ENCODE measurements at regions not wholly inside any gene's neighbourhood (a gene's known extent, or its start where the extent isn't known, plus 50 kb on each side); places are given as distances from the start of the nearest gene placed in this dataset.

DNA sequence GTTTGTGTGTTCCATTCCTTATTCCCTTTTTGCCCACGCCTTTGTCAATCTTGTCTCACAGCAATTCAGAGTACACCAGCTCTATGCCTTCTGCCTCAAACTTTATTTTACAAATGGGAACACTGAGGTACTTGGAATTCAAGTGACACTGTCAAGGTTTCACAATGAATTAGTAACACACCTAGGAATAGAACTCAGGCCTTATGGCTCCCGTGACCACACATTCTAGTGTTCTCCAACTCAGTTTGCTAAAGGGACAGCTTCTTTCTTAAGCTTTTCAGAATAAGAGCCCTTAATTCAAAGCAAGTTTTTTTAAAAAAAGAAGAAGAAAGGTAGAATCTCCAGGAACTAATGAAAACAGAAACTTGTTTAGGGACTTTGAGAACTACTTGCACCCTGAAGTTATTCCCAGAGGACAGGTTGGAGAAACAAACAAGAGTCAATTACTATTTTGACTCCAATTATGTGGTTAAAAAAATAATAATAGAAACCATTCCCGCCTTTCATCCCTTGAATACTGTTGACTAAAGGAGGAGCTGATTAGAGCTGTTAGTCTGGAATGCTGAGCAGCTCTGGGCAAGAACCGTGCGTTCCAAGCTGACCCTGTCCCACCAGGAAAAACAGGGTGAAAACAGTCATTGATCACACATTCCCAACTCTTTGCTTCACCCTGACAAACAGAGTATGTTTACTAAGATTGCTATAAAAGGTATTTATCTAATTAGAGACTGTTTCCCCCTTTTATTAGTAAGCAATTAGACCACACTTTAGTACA is 408.8 kb upstream of the CNKSR2 start:
- Histone ChIP-seq H3K4me3 (no peak overlapping the region), H3K9me3 (replicated peaks) (no peaks in the 10 kb centered on the region), H3K27ac (no peak overlapping the region), H3K4me1 (replicated peaks) (no peaks in the 10 kb centered on the region), H3K27me3 (replicated peaks) (no peaks in the 10 kb centered on the region), H3K36me3 (no peaks in the 10 kb centered on the region)
- DNase-seq (ENCODE audit: low read depth in 1 of 2, low spot score in 2 of 2) = no peak

DNA sequence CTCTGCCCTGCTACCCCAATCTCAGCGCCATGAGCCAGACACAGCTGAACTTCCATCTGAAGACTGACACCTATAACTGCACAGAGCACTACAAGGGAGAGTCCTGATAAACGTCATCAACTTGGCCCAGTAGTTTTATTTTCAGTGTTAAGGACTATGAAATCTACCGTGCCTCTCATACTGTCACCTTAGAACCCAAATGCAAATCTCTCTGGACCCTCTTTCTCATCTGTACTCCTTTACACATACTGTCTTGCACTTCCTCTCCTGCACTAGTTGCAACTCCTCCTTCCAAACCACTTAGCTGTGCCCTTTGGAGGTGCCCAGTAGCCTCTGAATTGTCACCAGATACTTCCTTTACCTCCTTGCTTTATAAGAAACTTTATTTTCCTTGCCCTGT is 420.2 kb upstream of the CNKSR2 start:
- H3K4me3 ChIP-seq = no peak overlapping the region
- no peak overlapping the region for H3K27ac ChIP-seq
- no peaks in the 10 kb centered on the region for H3K36me3 ChIP-seq
- no peak for DNase-seq (ENCODE audit: low read depth in 1 of 2, low spot score in 2 of 2)
- H3K9me3 ChIP-seq (replicated peaks) = no peaks in the 10 kb centered on the region
- H3K4me1 ChIP-seq (replicated peaks) = no peaks in the 10 kb centered on the region
- H3K27me3 ChIP-seq (replicated peaks) = no peaks in the 10 kb centered on the region

DNA sequence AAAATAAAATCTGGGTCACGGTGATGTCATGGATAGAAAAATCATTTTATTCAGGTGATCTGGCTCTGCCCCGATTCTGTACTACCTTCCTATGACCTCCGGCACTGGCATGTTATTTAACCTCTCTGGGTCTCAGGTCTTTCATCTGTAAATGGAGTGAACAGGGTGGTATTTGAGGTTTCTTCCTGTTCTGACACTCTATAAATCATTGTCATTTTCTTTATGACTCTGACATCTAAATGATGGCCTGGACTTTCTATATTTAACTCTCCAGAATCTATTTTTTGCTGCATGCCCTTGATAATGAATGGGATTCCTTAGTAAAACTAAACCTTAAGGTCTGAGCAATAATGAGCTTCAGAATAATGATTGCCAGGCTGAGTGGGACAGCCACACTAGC is 422.0 kb upstream of the CNKSR2 start:
- H3K27me3 ChIP-seq (replicated peaks) = no peaks in the 10 kb centered on the region
- H3K27ac ChIP-seq = no peak overlapping the region
- no peaks in the 10 kb centered on the region for H3K36me3 ChIP-seq
- DNase-seq (ENCODE audit: low read depth in 1 of 2, low spot score in 2 of 2) = no peak
- no peaks in the 10 kb centered on the region for H3K4me1 ChIP-seq (replicated peaks)
- no peak overlapping the region for H3K4me3 ChIP-seq
- no peaks in the 10 kb centered on the region for H3K9me3 ChIP-seq (replicated peaks)

DNA sequence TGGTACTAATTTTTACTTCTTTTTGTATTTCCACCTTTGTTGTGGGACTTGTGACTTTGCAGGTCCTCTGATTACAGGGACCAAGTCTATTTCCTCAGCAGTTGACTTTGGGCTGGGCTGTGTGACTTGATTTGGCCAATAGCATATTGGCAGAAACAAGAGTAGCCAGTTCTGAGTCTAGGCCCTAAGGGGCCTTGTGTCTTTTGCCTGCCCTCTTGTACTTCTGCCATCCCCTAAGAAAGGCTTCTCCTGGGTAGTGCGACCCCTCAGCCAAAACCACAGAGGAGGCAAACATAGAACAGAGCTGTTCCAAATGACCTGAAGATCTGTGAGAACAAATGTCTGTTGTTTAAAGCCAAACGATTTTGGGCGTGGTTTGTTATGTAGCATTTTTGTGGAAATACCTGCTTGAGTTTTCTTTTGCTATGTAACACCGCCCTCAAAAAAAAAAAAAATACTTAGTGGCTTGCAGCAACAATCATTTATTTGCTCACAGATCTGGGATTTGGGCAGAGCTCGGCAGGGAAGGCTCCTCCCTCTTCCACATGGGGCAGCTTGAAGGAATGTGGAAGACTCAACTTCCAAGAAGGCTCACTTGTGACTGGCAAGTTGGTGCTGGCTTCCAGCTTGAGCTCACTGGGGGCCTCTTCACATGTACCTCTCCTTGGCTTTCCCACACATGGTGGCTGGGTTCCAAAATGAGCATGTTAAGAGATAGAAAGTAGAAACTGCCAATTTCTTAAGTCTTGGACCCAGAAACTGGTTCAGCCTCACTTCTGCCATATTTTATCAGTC is 423.0 kb upstream of the CNKSR2 start:
- DNase-seq (ENCODE audit: low read depth in 1 of 2, low spot score in 2 of 2) = no peak
- H3K4me3 ChIP-seq = no peak overlapping the region
- no peaks in the 10 kb centered on the region for H3K27me3 ChIP-seq (replicated peaks)
- no peaks in the 10 kb centered on the region for H3K36me3 ChIP-seq
- H3K9me3 ChIP-seq (replicated peaks) = no peaks in the 10 kb centered on the region
- H3K27ac ChIP-seq = no peak overlapping the region
- no peaks in the 10 kb centered on the region for H3K4me1 ChIP-seq (replicated peaks)

DNA sequence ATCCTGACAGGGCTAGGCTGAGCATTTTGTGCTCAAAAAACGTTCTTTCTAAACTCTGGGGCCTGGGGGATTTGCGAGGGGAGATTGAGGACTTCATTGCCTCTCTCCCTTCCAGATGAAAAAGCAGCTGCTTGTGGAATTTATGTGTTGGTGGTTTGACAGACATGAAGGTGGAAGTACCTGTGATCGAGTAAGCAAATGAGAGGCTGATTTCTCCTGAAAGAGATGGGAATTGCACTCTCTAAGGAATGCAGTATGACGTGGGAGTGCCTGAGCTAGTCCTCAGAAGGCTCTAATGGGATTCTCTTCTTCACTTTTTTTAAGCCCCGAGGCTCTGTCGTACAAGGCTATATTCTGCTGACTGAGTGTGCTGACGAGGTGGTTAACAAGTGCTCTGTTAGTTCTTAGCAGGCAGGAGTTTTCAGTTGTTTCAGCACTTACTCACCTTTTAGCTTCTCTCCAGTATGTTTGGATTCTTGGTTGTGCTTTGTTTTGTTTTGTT is 426.8 kb upstream of the CNKSR2 start:
- H3K9me3 ChIP-seq (replicated peaks) = no peaks in the 10 kb centered on the region
- no peaks in the 10 kb centered on the region for H3K4me1 ChIP-seq (replicated peaks)
- H3K4me3 ChIP-seq = no peak overlapping the region
- no peak for DNase-seq (ENCODE audit: low read depth in 1 of 2, low spot score in 2 of 2)
- no peaks in the 10 kb centered on the region for H3K27me3 ChIP-seq (replicated peaks)
- no peak overlapping the region for H3K27ac ChIP-seq
- H3K36me3 ChIP-seq = no peaks in the 10 kb centered on the region

DNA sequence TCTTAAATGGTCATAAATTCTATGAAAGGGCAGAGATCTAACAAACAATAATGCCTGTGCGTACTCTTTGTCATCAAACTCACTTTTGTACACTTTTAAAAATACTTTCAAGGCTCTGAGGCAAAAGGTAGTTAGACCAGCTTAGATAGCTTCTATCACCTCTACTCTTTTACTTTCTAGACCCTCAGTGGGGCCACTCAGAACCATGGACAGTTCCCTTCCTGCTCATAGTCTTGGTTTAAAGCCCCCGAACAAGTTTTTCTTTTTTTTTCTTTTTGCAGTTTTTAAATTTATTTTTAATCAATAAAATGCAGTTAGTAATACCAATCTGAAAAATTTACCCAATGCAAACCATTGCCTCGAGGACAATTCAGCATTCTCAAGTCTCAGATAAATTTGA is 460.5 kb upstream of the CNKSR2 start:
- Histone ChIP-seq H3K4me1 (replicated peaks) (no peaks in the 10 kb centered on the region), H3K27me3 (replicated peaks) (no peaks in the 10 kb centered on the region), H3K36me3 (no peaks in the 10 kb centered on the region), H3K9me3 (replicated peaks) (no peaks in the 10 kb centered on the region), H3K27ac (no peak overlapping the region), H3K4me3 (no peak overlapping the region)
- no peak for DNase-seq (ENCODE audit: low read depth in 1 of 2, low spot score in 2 of 2)

DNA sequence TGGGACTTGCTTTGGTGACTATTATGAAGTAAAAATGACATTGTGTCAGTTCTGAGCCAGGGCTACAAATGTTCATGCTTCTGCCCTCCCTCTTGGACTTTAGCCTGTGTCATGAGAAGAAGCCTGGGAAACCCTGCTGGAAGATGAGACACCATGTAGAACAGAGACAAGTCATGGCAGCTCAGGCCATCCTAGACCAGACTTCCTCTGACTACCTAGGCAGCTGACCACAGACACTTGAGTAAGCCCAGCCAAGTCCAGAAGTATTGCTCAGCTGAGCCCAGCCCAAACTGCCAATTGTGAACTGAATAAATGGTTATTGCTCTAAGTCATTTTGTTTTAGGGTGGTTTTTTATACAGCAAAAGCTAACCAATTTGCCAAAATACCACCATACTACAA is 467.6 kb upstream of the CNKSR2 start:
- H3K9me3 ChIP-seq (replicated peaks) = no peaks in the 10 kb centered on the region
- no peaks in the 10 kb centered on the region for H3K27me3 ChIP-seq (replicated peaks)
- no peak for DNase-seq (ENCODE audit: low read depth in 1 of 2, low spot score in 2 of 2)

DNA sequence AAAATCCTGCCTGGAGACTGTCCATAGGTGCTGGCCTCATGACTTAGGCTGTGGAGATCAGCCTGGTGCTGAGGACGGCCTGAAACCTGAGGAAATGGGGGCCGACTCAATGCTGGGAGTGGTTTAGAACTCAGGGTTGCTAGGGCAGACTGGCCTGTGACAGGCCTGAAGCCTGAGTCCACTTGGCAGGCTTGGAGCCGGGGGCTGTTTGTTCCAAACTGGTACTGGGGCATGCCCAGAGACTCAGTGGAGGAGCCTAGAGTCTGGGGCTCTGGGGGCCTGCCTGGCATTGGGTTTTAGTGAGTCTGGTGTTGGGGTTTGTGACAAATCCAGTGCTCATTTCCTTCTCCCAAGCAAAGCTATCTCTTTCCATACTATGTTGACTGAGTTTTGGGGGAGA is 489.7 kb upstream of the CNKSR2 start:
- Histone ChIP-seq H3K36me3 (no peaks in the 10 kb centered on the region), H3K9me3 (replicated peaks) (no peaks in the 10 kb centered on the region), H3K4me1 (replicated peaks) (no peaks in the 10 kb centered on the region), H3K27ac (no peak overlapping the region), H3K27me3 (replicated peaks) (no peaks in the 10 kb centered on the region), H3K4me3 (no peak overlapping the region)
- no peak for DNase-seq (ENCODE audit: low read depth in 1 of 2, low spot score in 2 of 2)

More for the DNA sequence above, 467.6 kb upstream of the CNKSR2 start:
- Histone ChIP-seq H3K27ac (no peak overlapping the region), H3K36me3 (no peaks in the 10 kb centered on the region), H3K4me3 (no peak overlapping the region), H3K4me1 (replicated peaks) (no peaks in the 10 kb centered on the region)

DNA sequence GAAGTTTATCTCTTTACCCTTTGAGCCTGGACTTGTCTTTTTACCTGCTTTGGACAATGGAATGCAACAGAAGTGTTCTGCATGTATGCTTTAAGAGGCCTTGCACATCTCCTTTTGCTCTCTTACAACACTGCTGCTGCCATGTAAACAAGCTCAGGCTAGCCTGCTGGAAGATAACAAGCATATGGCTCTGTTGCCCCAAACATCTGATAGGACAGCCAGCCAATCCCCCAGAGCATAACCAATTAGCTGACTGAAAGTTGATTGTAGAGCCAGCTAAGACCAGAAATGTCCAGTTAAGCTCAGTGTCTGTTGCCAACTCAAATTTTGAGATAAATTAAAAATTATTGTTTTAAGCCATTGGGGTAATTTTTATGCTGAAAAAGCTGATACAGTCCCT is 510.6 kb upstream of the CNKSR2 start:
- DNase-seq (ENCODE audit: low read depth in 1 of 2, low spot score in 2 of 2) = no peak
- Histone ChIP-seq H3K27ac (no peak overlapping the region), H3K4me1 (replicated peaks) (no peaks in the 10 kb centered on the region), H3K27me3 (replicated peaks) (no peaks in the 10 kb centered on the region), H3K9me3 (replicated peaks) (no peaks in the 10 kb centered on the region), H3K4me3 (no peak overlapping the region), H3K36me3 (no peaks in the 10 kb centered on the region)

DNA sequence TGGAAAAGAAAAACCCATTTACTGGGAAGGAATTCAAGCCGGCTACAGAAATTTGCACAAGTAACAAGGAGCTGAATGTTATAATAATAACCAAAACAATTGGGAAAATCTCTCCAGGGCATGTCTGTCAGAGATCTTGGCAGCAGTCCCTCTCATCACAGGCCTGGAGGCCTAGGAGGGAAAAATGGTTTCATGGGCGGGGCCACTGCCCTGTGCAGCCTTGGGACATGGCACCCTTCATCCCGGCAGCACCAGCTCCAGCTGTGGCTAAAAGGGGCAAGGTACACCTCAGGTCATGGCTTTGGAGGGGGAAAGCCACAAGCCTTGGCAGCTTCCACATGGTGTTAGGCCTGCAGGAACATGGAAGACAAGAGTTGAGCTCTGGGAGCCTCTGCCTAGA is 513.1 kb upstream of the CNKSR2 start:
- H3K4me3 ChIP-seq = no peak overlapping the region
- H3K4me1 ChIP-seq (replicated peaks) = no peaks in the 10 kb centered on the region
- DNase-seq (ENCODE audit: low read depth in 1 of 2, low spot score in 2 of 2) = no peak
- no peak overlapping the region for H3K27ac ChIP-seq
- no peaks in the 10 kb centered on the region for H3K27me3 ChIP-seq (replicated peaks)
- no peaks in the 10 kb centered on the region for H3K9me3 ChIP-seq (replicated peaks)
- H3K36me3 ChIP-seq = no peaks in the 10 kb centered on the region

DNA sequence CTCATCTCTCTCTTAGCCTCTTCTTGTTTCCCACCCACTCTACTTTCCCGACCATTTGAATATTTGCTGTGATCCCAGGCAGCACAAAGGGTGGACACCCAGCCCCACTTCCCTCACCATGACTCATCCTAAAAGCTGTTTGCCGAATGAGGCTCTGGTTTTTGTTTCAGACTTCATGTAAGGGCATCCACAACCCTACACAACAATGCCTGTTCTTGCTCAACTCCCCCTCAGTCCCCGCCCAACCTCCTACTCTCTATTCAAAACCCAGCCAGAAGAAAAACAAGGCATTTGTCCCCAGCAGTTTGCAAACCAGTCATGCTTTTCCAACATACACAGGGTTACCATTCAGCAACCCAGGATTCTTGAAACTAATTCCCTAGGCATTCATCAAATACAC is 516.5 kb upstream of the CNKSR2 start:
- DNase-seq (ENCODE audit: low read depth in 1 of 2, low spot score in 2 of 2) = peak in 1 of 2 experiments; percentile 0
- no peak overlapping the region for H3K27ac ChIP-seq
- no peaks in the 10 kb centered on the region for H3K4me1 ChIP-seq (replicated peaks)

DNA sequence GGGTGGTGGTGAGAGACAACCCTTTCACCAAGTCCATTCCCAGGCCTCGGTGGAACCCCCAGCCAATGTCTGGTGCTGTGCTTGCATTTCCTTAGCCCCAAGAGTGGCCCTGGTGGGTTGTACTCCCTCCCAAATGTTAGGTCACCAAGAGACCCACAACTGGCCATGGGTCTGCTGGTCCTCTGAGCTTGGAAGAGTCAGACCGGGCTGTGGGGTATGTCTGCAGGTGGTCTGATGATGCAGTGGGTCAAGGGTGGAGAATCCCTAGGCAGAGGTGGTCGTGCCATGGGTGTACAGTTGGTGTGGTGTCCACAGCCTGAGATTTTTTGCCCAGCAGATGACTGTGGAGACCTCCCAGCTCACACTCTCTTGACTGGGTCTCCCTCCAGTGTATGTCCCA is 535.7 kb upstream of the CNKSR2 start:
- Histone ChIP-seq H3K9me3 (replicated peaks) (no peaks in the 10 kb centered on the region), H3K36me3 (no peaks in the 10 kb centered on the region), H3K4me1 (replicated peaks) (no peaks in the 10 kb centered on the region), H3K4me3 (no peak overlapping the region), H3K27me3 (replicated peaks) (no peaks in the 10 kb centered on the region), H3K27ac (no peak overlapping the region)
- DNase-seq (ENCODE audit: low read depth in 1 of 2, low spot score in 2 of 2) = no peak

More for the DNA sequence above, 516.5 kb upstream of the CNKSR2 start:
- no peaks in the 10 kb centered on the region for H3K27me3 ChIP-seq (replicated peaks)
- H3K9me3 ChIP-seq (replicated peaks) = no peaks in the 10 kb centered on the region
- H3K4me3 ChIP-seq = no peak overlapping the region
- no peaks in the 10 kb centered on the region for H3K36me3 ChIP-seq

DNA sequence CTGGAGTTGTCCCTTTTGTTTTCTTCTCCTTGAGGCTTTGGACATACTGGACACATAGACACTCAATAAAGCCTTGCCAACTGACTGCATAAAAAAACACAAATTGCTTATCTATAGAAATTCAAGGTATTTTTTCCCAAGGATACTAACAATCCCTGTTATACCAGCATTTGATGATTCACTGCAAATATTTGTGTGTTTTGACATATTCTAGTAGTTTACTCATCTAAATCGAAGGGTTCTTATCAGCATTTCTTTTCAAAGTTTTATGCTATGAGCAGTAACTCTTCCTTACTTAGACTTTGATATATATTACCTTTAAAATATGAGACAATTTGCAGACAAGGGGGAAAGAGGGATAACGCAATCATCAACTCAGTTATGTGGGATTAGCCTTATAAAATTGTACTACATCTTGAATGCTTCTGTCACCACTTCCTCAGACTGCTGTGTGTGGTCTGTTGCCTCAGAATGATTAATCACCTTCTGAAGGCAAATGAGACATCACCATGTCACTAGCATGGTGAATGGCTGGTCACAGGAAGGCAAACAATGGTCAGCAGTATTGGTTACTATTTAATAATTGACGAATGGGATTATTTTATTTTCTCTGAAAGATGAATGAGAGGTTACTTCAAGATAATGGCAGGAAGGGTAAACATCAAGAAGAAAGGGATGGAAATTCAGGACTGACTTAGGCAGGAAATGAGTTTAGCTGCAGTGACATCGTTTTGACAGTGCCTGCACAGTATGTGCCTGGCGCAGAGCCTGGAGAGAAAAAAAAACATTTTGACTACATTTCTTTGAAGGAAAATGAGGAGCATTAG is 544.3 kb upstream of the CNKSR2 start:
- H3K4me3 ChIP-seq = no peak overlapping the region
- DNase-seq (ENCODE audit: low read depth in 1 of 2, low spot score in 2 of 2) = peak; percentile 37 to 63
- no peaks in the 10 kb centered on the region for H3K36me3 ChIP-seq
- peak overlapping the region; percentile 28; the same call in 1 of the 2 replicates for H3K27ac ChIP-seq
- peaks cover 13% of the 10 kb centered on the region for H3K4me1 ChIP-seq (replicated peaks)
- no peaks in the 10 kb centered on the region for H3K27me3 ChIP-seq (replicated peaks)
- no peaks in the 10 kb centered on the region for H3K9me3 ChIP-seq (replicated peaks)

DNA sequence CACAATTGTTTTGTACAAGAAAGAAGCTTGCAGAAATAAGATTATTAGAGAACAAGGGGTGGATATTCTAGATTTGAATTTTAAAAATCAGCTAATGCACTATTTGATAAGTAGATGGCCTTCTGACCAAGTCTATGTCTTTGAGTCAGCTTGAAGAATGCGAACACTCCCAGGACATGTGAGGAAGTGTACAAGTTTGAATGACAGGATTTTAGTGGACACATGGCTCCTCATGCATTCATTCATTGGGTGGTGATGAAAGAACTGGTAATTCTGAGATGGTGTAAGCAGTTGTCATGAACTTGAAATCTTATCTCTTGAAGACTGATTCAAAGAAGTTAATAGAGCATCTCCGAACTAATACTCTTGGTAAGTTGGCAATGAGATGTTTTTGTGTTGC is 548.2 kb upstream of the CNKSR2 start:
- DNase-seq (ENCODE audit: low read depth in 1 of 2, low spot score in 2 of 2) = no peak
- Histone ChIP-seq H3K4me3 (no peak overlapping the region), H3K27ac (no peak overlapping the region), H3K9me3 (replicated peaks) (no peaks in the 10 kb centered on the region), H3K4me1 (replicated peaks) (peaks cover 13% of the 10 kb centered on the region), H3K36me3 (no peaks in the 10 kb centered on the region), H3K27me3 (replicated peaks) (no peaks in the 10 kb centered on the region)

Data from SJSA1 (cell line).